Posterior vena cava (tissue), 2 donors: ENCODE measurements at regions not wholly inside any gene's neighbourhood (a gene's known extent, or its start where the extent isn't known, plus 50 kb on each side); places are given as distances from the start of the nearest gene placed in this dataset.
"Not testable (repeated sequence)": the region's sequence is repeated elsewhere in the genome, so short reads cannot be mapped to it uniquely, and the experiment has no call there.

Experiments used
- DNase-seq: peaks from one replicate; pipeline ENCODE4 v3.0.0-alpha.2; 2020; ENCODE audit warnings: low spot score
- intact Hi-C, 2 donors: fragments of 100-400 bp; cut with DNase I; formaldehyde crosslinking; loops; one replicate each; pipeline versions ENCODE4 v1.14.1 to v1.14.2; 2022 to 2023
- donor health status: DM: yes; HTN: yes; CAD: no.
- donor health status: DM: yes; HTN: yes; CAD: no.

DNA sequence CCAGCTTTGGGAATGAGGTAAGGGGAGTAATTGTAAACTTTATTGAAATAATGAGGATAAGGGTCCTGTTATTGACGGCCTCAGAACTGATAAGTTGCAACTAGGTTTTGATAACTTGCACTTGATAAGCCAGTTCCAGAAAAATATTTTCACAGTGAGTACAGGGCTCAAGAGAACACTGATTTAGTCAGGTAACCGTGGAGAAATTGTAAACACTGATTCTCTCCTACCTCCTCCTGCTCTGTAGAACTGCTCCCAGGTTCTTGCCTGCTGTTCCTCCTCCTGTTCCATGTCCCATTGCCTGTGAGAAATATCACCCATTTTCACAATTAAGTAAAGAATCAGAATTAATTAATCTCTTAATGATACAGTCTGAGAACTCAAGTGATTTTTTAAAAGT, 55.0 kb upstream of the CXXC4 start:
- no peak for DNase-seq

DNA sequence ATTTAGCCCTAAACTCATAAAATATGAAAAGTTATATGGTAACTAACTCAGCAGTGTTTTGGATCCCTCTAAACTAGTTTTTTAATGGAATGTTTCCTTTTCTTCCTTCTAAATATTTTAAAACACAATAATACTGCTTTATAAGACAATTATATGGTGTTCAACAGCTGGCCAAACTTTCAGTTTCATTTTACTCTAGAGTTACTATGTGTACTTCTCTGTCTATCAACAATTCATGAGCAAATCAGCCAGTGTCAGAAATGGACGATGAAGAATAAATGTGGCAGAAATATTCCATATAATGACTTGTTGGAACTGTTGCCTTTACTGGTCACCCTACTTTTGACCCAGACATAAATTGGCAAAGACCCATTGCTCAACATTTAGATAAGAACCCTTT, 64.8 kb upstream of the CXXC4 start:
- DNase-seq, result no peak
- intact Hi-C loops, result no loop called here

More for the DNA sequence above, 55.0 kb upstream of the CXXC4 start:
- intact Hi-C loops, result no loop called here

DNA sequence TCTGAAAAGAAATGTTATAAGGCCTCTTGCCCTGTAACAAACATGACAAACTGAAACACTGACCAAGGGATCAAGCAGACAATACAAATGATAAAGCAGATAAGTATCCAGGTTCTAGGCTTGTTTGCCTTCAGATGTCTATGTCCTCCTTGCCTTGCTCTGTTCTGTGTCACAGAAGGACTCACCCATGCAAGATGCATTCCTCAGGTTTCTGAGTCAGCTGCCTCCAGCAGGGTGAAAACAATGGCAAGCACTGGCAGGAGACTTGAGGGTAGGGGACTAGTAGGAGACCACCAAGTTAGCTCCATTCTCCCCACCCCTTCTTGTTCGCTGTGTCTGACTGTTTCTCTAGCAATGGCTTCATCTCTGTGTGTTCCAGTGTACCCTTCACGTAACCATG, 76.6 kb upstream of the CXXC4 start:
- no peak for DNase-seq

DNA sequence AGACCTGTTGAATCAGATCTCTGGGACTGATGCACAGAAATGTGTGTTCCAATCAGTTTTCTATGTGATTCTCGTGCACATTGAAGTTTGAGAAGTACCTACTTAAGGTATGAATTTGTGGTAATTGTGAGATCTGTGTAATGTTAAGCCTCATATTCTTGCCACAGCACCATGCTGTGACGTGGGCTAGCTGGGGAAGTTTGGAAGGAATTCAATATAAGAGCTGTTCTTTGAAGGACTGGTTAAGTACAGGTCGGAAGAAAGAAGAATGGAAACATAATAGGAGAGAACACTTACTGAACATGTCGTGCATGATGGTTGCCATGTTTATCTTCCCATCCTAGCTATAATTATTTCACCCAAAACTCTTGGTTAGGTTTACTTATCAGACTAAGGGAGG, 79.7 kb upstream of the CXXC4 start:
- no peak for DNase-seq

More for the DNA sequence above, 76.6 kb upstream of the CXXC4 start:
- intact Hi-C loops, result no loop called here

DNA sequence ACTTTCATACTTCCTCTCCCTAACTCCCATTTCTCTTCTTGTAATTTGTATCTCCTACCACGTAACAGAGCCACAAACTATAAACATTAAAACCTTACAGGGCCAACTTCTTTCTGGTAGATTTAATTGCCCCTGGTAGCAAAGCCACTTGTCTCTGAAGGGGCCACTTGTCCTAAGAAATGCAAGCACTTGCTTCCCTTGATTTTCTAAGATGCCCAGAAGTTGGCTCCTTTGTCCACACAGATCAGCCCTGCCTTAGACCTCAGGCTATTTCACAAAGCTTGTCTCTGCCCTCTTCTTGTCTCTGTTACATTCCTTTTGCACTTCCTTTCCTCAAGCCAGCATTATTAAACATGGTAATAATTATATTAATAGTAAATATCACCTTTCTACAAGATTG, 80.6 kb upstream of the CXXC4 start:
- DNase-seq, result no peak
- intact Hi-C loops, result no loop called here

More for the DNA sequence above, 79.7 kb upstream of the CXXC4 start:
- intact Hi-C loops, result no loop called here

DNA sequence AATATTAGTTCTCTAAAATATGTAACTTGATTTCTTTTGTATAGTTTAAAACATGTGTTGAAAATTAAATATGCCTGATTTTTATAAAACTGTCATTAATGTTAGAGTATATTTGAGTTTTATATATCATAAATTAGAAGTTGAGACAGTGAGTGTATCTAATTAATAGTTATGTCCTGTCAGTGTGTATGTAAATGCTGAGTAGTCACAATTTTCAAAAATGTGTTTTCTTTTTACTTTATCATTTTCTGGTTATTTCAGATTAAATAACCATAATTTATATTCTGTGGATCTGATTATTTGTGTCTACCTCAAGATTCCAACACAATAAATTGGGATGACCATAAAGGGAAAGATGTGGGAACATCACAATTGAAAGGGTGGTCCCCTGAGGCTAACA, 82.7 kb upstream of the CXXC4 start:
- DNase-seq, result no peak
- intact Hi-C loops, result no loop called here

DNA sequence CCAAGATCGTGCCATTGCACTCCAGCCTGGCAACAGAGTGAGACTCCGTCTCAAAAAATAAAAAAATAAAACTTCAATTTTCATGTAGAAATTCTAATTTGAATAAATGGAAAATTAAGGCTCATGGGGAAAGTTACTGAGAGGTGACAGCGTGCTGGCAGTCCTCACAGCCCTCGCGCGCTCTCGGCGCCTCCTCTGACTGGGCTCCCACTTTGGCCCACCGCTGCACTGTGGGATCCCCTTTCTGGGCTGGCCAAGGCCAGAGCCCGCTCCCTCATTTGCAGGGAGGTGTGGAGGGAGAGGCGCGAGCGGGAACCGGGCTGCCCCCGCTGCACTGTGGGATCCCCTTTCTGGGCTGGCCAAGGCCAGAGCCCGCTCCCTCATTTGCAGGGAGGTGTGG, 86.8 kb upstream of the CXXC4 start:
- intact Hi-C loops, DNase-seq: not testable (repeated sequence)

DNA sequence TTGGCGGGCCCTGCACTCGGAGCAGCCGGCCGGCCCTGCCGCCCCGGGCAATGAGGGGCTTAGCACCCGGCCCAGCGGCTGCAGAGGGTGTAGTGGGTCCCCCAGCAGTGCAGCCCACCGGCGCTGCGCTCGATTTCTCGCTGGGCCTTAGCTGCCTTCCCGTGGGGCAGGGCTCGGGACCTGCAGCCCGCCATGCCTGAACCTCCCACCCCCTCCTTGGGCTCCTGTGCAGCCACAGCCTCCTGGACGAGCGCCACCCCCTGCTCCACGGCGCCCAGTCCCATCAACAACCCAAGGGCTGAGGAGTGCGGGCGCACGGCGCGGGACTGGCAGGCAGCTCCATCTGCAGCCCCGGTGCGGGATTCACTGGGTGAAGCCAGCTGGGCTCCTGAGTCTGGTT, 87.4 kb upstream of the CXXC4 start:
- DNase-seq, intact Hi-C loops: not testable (repeated sequence)

DNA sequence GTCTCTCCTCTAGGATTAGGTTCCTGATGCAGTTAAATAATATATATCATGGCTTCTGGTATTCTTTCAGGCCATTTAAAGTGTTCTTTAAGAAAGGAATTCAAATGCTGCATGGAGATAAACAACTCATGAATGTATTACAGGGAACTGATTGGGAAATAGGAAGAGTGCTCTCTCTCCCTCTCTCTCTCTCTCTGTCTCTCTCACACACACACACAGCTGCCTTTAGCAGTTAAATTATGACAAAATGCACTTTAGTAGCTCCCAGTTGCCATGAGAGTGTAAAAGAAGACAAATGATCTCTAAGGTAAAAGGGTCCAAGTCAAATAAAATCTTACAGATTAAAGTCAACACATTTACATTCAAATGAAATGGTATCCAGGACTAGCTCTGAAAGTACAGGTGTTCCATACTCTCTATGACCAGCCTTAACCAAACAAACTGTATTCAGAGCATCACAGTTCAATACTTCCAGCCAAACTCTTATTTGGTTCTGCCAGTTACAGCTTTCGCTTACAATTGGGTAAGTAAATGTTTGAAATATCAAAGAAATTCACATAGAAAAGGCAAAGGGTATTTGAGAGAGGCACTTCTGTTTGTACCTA, 94.7 kb upstream of the CXXC4 start:
- no peak for DNase-seq
- intact Hi-C loops, result no loop called here

DNA sequence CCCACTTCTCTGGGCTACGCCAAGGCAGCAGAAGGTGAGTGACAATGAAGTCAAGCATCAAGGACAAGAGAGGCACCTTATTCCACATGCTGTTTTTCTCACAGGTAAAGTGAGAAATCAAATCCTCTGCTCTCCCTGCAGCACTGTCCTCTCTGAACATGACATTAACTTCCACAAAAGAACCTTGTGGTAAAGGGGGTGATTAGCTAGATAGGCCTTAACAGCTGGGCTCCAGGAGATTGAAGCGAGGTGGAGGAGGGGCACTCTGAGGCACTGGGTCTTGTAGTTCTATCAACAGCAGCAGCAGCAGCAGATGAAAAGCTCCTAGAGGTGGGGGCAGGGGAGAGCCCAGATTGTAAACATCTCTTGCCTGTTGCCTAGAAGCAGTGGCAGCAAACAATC, 96.8 kb upstream of the CXXC4 start:
- DNase-seq, result no peak

DNA sequence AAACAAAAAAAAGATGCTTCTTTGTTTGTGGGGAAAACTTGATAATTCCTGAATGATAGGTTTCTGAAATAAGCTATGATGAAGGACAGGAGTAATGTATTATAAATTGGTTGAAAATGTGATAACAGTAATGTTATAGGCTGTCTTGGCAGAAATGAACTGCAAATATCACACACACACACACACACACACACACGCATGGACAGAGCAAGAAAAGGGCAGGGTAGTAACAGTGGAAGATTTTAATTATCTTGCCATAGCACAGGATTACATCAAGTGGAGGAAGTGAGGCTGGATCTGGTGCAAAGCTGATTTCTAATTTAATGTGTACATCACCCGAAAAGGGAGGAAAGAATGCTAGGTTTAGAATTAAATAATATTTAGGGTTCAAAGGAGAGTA, 97.5 kb upstream of the CXXC4 start:
- intact Hi-C loops, result no loop called here
- no peak for DNase-seq

More for the DNA sequence above, 96.8 kb upstream of the CXXC4 start:
- intact Hi-C loops, result no loop called here

DNA sequence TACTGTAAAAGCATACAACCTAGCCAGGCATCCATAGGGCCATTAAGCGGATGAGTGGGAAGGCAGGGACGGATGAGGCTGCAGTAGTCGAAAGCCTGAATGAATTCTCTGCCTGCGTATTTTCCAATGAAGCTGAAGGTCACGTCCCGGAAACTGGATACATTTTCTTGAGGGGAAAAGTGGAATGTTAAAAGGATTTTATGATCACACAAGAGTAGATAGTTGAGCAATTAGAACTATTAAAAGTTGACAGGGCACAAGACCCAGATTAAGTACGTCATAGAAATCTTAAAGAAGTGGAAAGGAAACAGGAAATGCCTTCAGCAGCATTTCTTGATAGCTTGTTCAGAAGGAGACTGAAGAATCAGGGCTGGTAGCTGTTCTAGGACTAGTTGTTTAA, 98.3 kb upstream of the CXXC4 start:
- intact Hi-C loops, result no loop called here
- DNase-seq, result no peak

DNA sequence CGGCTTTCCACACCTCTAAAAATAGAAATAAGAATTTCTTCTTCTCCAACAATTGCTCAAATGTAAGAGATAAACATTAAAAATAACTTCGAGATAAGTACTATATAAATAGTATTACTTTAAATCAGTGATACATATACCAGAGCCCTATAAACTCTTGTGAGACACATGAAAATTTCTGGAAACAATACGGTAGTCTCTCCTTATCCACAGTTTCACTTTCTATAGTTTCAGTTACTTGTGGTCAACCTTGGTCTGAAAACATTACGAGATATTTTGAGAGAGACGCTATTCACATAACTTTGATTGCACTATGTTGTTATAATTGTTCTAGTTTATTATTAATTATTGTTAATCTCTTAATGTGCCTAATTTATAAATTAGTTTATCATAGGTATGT, 101.5 kb upstream of the CXXC4 start:
- no peak for DNase-seq
- intact Hi-C loops, result no loop called here

DNA sequence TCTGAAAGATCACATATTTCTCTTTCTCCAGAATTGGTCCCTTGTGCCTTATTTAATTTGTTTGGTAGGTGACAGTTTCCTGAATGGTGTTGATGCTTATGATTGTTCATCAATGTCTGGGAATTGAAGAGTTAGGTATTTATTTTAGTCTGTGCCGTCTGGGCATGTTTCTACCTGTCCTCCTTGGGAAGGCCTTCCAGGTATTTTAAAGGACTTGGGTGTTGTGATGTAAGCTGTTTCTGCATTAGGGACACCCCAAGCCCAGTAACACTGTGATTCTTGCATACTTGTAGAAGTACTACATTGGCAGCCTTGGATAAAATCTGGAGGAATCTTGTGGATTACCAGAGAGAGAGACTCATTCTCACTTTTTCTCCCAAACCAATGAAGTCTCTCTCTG, 120.8 kb upstream of the CXXC4 start:
- intact Hi-C loops, result no loop called here
- DNase-seq, result no peak

DNA sequence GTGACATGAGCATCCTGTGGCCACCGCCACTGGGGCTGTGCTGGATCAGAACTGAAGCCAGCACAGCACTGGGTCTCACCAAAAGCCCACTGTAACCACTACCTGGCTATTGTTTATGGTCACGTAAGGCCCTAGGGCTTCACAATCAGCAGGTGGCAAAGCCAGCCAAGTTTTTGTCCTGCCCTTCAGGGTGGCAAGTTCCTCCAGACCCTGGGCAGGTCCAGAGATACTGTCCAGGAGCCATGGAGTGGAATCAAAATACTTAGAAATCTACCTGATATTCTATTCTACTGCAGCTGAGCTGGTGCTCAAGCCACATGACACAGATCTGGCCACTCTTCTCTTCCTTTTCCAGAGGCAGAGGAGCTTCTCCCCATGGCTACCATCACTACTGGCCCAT, 121.2 kb upstream of the CXXC4 start:
- intact Hi-C loops, result no loop called here
- DNase-seq, result no peak

DNA sequence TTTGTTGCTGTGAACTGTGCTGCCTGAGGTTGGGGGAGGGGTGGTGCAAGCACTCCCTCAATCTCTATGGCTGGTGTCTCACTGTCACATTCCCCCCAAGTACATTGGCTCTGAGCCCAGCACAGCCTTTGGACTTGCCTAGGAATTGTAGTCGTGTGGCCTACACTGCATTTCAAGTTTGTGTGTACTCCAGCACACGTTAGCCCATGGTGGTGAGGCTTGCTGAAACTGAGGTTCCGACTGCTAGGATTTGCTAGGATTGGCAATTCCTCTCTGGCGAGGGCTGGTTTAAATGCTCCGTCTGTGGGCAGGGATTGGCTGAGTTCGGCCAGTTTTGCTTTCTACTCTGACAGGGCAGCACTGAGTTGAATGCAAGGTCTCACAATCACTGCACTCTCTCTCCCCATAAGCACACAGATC, 121.7 kb upstream of the CXXC4 start:
- DNase-seq, result no peak
- intact Hi-C loops, result no loop called here

DNA sequence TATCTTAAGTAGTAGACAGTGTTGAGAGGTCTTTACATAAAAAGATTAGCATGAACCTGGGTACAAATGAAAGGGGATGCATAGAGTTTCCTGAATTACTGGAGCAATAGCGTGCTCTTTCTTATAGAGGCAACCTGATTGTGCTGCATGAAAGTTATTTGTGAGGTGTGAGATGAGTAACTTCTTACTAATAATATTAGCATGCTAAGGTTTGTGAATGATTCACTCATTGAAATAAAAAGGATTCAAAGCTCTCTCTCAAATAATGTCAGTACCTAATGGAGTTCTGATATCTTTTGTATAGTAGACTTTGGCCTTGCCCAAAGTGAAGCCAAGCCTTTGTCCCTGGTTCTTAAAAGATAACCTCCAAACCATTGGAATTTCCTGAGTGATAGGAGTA, 131.0 kb upstream of the CXXC4 start:
- intact Hi-C loops, result no loop called here
- DNase-seq, result no peak

DNA sequence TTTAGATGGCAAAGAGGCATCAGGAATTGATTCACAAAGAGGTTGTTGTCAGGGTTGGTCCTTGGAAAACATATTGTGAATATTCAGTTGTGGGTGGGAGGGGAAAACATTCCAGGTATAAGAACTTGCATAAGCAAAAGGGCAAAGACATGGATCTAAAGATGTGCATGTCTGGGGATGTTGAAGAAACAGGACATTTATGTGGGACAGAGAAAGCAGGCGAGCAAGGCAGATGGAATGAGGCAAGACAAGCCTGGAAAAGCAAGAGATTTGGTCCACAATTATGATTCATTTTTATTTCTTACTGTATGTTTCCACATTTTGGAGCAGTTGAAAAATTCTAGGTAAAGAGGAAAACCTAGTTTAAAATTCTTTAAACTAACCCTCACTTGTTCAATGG, 134.9 kb upstream of the CXXC4 start:
- no peak for DNase-seq
- intact Hi-C loops, result no loop called here

DNA sequence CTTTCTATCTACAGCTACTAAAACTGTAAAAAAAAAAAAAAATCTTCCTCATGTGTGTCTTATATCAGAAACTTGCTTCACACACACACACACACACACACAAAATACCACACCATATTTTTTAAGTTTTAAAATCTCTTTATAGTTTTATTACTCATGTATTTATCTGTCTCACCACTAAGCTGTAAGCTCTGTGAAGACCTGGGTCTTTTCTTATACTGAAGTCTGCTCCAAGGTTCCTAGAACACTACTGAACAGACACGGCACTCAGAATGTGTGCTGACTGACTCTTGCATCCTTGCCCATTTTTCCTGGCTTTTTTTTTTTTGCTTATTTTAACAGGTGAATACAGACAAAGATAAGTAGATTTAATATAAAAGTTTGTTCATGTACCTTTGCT, 135.6 kb upstream of the CXXC4 start:
- intact Hi-C loops, result no loop called here
- DNase-seq, result no peak

DNA sequence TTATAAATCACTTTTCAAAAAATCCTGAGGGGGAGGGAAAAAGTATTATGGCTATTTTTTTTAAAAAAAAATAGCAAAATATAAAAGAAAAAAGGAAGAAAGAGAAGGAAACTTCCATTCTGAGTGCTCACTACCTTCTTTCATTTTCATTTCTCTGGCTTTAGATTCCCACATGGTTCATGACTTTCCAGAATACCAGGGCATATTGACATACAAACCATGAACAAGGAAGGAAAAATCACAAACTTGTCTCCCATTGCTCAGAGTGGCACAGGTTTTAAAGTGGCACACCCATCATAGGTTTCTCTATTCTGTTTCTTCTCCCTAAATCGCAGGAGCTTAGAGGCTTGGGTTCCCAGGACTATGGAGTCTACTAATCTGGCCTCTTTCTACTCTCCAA, 136.3 kb upstream of the CXXC4 start:
- DNase-seq, result no peak
- intact Hi-C loops, result no loop called here

DNA sequence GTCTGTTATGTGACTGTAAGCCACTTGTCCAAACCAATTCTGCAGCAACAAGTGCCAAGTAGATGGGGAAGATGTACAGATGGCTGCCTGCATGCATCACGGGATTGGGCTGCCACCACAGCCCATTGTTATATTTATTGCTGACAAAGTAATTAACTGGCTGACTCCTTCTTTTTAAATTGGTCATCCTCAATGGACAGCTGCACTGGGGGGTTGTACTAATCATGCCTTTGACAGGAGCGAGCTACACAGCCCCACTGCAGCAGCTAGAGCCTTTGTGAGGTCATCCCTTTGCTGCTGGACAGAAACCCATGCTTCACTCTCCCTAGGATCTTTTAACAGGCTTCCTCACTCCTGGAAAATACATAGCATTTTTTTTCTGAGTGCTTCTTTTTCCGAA, 146.7 kb upstream of the CXXC4 start:
- intact Hi-C loops, result no loop called here
- DNase-seq, result no peak

DNA sequence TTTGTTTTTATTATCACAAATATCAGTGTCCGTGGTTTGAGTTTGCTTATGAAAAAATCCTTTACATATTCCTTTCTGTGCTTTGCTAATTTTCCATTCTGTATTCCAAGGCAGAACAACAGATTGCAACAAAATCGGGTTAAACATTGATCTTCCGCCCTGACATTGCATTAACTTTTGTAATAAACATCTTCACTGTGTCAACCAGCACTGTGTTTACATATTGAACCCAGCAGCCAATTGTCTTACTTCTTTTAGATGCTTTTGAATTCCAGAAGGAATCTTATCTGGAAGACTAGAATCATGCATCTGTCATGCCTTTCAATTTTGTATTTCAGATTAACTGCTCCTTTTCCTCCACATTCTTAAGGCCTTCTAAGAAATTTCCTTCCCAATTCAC, 147.8 kb upstream of the CXXC4 start:
- intact Hi-C loops, result no loop called here
- no peak for DNase-seq
